Activated CD8-positive, alpha-beta T cell treated with anti-CD3 and anti-CD28 coated beads for 36 hours (primary cell): ENCODE measurements at regions not wholly inside any gene's neighbourhood (a gene's known extent, or its start where the extent isn't known, plus 50 kb on each side); places are given as distances from the start of the nearest gene placed in this dataset.

ENCODE experiments used
- ATAC-seq: fragments of 200-7000 bp; cut with Tn5 transposase; one replicate; pipeline ENCODE4 v1.10.0; 2021; ENCODE audit warnings: mild to moderate bottlenecking, moderate library complexity
- CTCF ChIA-PET: fragments of 350-600 bp; sonication (Branson Sonifier 250); formaldehyde crosslinking; loops from one replicate; lab custom pipeline; 2021; ENCODE audit warnings: antibody characterized with exemption; lab: Charles Lee
- POLR2A ChIA-PET: fragments of 350-600 bp; sonication (Branson Sonifier 250); formaldehyde crosslinking; loops from one replicate; lab custom pipeline; 2021; ENCODE audit warnings: antibody characterized with exemption; lab: Charles Lee
- DNase-seq: peaks from one replicate; pipeline ENCODE4 v3.0.0-alpha.2; 2020
- H3K27ac Mint-ChIP-seq: one replicate; pipeline ENCODE4 v1.8.0; 2021; ENCODE audit warnings: mild to moderate bottlenecking, mixed read lengths
- H3K27me3 Mint-ChIP-seq: one replicate; pipeline ENCODE4 v1.8.0; 2021; ENCODE audit warnings: mixed read lengths
- H3K36me3 Mint-ChIP-seq: one replicate; pipeline ENCODE4 v1.8.0; 2021; ENCODE audit warnings: low read depth, mixed read lengths
- H3K4me1 Mint-ChIP-seq: one replicate; pipeline ENCODE4 v1.8.0; 2021; ENCODE audit warnings: low read depth, mixed read lengths
- H3K4me3 Mint-ChIP-seq: one replicate; pipeline ENCODE4 v1.8.0; 2021; ENCODE audit warnings: mild to moderate bottlenecking, moderate library complexity, mixed read lengths
- H3K9me3 Mint-ChIP-seq: one replicate; pipeline ENCODE4 v1.8.0; 2021; ENCODE audit warnings: mixed read lengths
- intact Hi-C: fragments of 100-400 bp; cut with micrococcal nuclease; formaldehyde crosslinking; loops from one replicate; pipeline ENCODE4 v1.10.0; 2022
- TF ChIP-seq, protein P1 (sequence below): fragments of 200-600 bp; IDR thresholded peaks from one replicate; pipeline ENCODE4 v1.8.0; 2022; ENCODE audit warnings: antibody characterized with exemption, mild to moderate bottlenecking

DNA sequence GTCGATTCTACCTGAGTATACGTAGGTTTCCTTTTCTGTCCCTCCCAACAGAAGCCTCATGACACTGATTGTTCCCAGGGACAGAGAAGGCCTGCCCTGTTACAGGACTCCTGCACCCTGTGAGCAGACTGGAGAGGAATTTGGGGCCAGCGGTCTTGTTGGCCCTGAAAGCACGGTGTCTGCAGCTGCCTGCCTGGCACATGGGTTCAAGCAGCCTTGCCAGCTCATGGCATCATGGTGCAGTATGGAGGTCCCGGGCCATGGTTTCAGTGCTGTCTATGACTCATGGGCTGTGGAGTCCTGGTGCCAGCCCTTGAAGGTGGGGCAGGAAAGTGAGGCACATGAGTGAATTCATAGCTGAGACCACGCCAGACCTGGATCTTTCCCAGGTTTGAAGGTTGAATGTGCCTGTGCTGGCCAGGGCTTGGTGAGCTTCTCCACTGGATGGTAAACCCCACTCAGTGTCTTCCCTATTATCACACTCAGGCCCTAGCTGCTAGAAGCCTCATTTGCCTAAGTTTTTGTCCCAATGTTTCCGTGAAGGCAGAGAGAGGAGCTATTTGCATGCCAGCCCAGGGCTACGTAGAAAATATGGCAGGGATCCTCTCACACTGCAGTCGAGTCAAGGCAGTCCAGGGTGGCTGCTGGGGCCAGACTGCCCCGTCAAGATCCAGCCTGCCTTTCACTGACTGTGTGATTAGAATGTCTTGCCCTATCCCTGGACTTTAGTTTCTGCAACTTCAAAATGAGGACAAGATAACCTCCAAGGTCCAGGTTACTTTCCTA, 277.2 kb upstream of the CCL2 start:
- no peak overlapping the region for H3K27ac Mint-ChIP-seq
- H3K27me3 Mint-ChIP-seq, result peaks cover 4% of the 10 kb centered on the region
- ATAC-seq (no peak), DNase-seq (no peak)
- no peaks in the 10 kb centered on the region for H3K9me3 Mint-ChIP-seq
- H3K36me3 Mint-ChIP-seq, result no peaks in the 10 kb centered on the region
- no peaks in the 10 kb centered on the region for H3K4me1 Mint-ChIP-seq
- TF ChIP-seq, protein P1, sequence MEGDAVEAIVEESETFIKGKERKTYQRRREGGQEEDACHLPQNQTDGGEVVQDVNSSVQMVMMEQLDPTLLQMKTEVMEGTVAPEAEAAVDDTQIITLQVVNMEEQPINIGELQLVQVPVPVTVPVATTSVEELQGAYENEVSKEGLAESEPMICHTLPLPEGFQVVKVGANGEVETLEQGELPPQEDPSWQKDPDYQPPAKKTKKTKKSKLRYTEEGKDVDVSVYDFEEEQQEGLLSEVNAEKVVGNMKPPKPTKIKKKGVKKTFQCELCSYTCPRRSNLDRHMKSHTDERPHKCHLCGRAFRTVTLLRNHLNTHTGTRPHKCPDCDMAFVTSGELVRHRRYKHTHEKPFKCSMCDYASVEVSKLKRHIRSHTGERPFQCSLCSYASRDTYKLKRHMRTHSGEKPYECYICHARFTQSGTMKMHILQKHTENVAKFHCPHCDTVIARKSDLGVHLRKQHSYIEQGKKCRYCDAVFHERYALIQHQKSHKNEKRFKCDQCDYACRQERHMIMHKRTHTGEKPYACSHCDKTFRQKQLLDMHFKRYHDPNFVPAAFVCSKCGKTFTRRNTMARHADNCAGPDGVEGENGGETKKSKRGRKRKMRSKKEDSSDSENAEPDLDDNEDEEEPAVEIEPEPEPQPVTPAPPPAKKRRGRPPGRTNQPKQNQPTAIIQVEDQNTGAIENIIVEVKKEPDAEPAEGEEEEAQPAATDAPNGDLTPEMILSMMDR, result no peak
- H3K4me3 Mint-ChIP-seq, result no peak overlapping the region
- POLR2A ChIA-PET, result no interaction called here
- CTCF ChIA-PET, result no interaction called here
- intact Hi-C loops, result no loop called here

DNA sequence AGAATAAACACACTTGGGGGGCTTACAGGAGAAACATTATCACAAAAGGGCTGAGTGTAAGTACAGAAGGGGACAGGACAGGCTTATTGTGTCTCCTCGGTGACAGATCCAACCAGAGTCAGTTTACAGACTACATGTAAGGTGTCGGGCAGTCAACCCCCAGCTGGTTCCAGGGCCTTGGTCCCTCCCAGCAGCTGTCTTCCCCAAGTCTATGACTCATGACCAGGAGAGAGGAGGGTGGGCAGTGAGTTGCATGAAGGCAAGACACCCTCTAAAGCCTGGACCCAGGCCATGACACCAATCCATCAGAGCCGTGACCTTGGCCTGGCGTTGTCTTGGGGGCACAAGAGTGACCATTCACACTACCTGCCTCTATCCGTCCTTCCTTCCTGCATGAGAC, 276.2 kb upstream of the CCL2 start:
- Mint-ChIP-seq H3K36me3 (no peaks in the 10 kb centered on the region), H3K9me3 (no peaks in the 10 kb centered on the region), H3K27me3 (peaks cover 4% of the 10 kb centered on the region), H3K4me3 (no peak overlapping the region), H3K4me1 (no peaks in the 10 kb centered on the region), H3K27ac (no peak overlapping the region)
- no peak for ATAC-seq
- TF ChIP-seq, protein P1, result no peak
- no peak for DNase-seq
- ChIA-PET CTCF (no interaction called here), POLR2A (no interaction called here)
- intact Hi-C loops, result no loop called here

DNA sequence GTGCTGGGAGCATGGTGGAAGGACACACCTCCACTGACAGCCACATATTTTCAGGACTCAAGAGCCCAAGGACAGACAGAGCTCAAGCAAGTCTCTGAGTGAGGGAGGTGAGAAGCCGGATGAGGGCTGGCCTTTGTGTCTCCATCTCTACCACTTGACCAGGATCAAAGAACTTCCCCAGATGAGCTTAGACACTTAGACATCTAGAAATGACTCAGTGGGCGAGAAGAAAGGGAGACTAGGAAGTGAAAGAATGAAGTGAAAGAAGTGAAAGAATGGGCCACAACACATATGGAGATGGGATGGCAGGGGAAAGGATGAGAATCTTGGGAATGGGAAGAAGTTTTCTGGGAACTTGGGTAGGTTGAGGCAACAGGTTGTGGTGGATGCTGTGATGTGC, 274.9 kb upstream of the CCL2 start:
- Mint-ChIP-seq H3K9me3 (no peaks in the 10 kb centered on the region), H3K27ac (no peak overlapping the region), H3K4me3 (no peak overlapping the region), H3K27me3 (peaks cover 1% of the 10 kb centered on the region), H3K36me3 (no peaks in the 10 kb centered on the region), H3K4me1 (no peaks in the 10 kb centered on the region)
- ChIA-PET CTCF (no interaction called here), POLR2A (no interaction called here)
- TF ChIP-seq, protein P1, result no peak
- ATAC-seq, result no peak
- intact Hi-C loops, result no loop called here
- no peak for DNase-seq

DNA sequence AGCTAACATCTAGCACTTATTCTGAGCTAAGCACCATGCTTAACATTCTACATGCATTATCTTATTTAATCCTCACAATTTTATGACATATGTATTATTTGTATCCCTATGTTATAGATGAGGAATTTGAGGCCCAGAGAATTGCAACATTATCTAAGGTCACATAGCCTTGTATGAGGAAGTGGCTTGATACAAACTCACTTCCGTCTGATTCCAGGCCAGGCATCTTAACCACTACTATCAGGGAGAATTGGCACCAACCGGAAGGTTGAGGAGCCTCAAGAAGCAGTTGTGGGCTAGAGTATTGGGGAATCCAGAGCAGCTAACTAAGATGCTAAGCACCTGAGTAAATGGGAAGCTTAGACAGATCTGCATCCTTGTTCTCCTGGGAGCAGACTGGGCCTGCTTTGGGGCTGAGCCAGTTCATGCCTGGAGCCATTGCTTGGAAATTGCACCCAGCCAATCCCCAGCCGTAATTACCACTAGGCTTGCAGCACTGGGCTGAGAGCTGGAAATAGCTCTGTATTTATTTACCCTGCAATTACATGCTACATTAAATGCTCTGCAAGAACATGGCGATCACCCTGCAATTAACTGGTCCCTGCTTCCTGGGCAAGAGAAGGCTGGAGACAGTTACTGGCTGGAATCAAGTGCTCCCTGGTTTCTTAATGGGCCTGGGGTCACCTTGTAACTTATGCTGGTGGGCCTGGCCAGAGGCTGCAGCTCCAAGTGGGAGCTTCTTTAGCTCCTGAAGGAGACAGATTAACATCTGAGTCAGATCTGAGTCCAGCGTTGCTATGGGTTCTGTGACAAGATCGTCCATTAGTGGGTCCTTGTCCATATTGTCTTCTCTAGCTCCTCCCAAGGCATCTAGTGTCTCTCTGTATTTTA, 273.1 kb upstream of the CCL2 start:
- no peak for ATAC-seq
- Mint-ChIP-seq H3K9me3 (no peaks in the 10 kb centered on the region), H3K4me1 (no peaks in the 10 kb centered on the region), H3K27me3 (no peaks in the 10 kb centered on the region), H3K27ac (no peak overlapping the region), H3K4me3 (no peak overlapping the region), H3K36me3 (no peaks in the 10 kb centered on the region)
- TF ChIP-seq, protein P1, result no peak
- no peak for DNase-seq
- POLR2A ChIA-PET, result no interaction called here
- CTCF ChIA-PET, result no interaction called here
- intact Hi-C loops, result no loop called here

DNA sequence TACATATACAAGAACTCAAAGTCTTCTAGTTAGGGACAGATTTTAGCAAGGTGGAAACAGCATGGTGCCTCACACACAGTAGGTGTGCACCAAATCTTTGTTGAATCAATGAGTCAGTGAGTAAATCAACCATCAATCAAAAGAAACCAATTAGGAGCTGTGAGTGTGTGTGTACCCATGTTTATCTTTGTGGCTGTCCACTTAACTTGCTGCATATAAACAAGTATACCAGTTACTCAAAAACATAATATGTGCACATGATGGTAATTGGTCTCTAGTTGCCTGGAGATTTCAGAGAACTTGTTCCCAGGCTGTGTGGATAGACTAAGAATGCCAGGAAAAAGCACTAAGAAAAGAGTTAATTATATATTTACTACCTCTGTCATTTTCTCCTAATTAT, 272.2 kb upstream of the CCL2 start:
- H3K27ac Mint-ChIP-seq, result no peak overlapping the region
- H3K27me3 Mint-ChIP-seq, result peaks cover 2% of the 10 kb centered on the region
- ChIA-PET CTCF (no interaction called here), POLR2A (no interaction called here)
- H3K36me3 Mint-ChIP-seq, result no peaks in the 10 kb centered on the region
- intact Hi-C loops, result no loop called here
- no peak overlapping the region for H3K4me3 Mint-ChIP-seq
- no peaks in the 10 kb centered on the region for H3K9me3 Mint-ChIP-seq
- DNase-seq (no peak), ATAC-seq (no peak)
- TF ChIP-seq, protein P1, result no peak
- H3K4me1 Mint-ChIP-seq, result no peaks in the 10 kb centered on the region
